Limb (tissue), 2 donors: ENCODE measurements at regions not wholly inside any gene's neighbourhood (a gene's known extent, or its start where the extent isn't known, plus 50 kb on each side); places are given as distances from the start of the nearest gene placed in this dataset.
"Not testable (repeated sequence)": the region's sequence is repeated elsewhere in the genome, so short reads cannot be mapped to it uniquely, and the experiment has no call there.

Experiments used
- DNase-seq, 2 donors: peaks; one replicate each; pipeline ENCODE4 v3.0.0-alpha.2; 2016; ENCODE audit errors: extremely low spot score in 2 of 2

DNA sequence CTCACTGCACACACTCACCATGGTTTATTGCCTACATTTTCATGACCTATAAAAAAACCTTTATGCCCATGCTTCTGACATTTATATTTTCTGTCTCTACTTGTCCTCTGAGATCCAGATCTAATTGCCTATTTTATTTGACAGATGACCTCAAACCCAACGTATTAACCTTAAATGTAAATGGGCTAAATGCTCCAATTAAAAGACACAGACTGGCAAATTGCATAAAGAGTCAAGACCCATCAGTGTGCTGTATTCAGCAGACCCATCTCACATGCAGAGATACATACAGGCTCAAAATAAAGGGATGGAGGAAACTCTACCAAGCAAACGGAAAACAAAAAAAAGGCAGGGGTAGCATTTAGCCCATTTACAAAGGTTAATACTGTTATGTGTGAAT, 117.4 kb upstream of the ADAMTS3 start:
- DNase-seq: not testable (repeated sequence)

DNA sequence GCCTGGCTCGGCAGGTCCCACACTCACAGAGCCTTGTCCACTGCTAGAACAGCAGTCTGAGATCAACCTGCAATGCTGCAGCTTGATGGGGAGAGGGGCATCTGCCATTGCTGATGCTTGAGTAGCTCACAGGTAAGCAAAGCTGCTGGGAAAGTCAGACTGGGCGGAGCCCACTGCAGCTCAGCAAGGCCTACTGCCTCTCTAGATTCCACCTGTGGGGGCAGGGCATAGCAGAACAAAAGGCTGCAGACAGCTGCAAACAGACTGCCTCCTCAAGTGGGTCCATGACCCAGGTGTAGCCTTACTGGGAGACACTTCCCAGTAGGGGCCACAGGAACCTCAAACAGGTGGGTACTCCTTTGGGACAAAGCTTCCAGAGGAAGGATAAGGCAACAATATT, 110.6 kb upstream of the ADAMTS3 start:
- no peak for DNase-seq

DNA sequence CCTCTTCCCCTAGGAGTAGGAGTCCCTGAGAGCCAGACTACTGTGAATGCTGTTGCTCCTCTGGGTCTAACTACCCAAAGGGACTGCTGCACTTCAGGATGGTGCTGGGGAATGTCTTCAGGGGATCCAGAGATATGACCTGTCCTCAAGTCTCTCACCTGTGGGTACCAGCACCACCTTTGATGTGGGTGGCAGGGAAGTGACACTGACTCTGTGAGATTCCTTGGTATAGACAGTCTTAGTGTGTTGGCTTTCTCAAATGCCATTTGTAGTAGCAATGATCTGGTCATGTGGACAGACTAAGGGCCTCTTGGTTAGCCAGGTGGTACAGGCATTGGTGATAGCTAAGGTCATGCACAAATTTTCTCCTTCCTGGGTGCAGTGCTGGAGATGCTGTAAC, 108.9 kb upstream of the ADAMTS3 start:
- no peak for DNase-seq

DNA sequence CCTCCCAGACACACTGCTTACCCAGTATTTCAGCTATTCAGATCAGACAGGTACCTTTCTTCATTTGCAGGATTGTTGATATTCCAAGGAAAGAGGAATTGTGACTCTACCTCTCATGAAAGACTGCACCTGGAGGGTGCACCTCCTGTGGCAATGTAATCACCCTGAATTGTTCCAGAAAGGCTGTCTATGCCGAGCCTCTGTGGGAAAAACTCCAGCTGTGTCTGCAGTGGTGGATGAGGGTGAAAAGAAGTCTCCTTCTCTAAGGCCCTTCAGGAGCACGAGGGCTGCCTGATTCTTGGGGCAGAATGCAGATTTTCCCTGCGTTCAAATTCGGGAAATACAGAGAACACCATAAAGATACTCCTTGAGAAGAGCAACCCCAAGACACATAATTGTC, 108.2 kb upstream of the ADAMTS3 start:
- DNase-seq: no peak

DNA sequence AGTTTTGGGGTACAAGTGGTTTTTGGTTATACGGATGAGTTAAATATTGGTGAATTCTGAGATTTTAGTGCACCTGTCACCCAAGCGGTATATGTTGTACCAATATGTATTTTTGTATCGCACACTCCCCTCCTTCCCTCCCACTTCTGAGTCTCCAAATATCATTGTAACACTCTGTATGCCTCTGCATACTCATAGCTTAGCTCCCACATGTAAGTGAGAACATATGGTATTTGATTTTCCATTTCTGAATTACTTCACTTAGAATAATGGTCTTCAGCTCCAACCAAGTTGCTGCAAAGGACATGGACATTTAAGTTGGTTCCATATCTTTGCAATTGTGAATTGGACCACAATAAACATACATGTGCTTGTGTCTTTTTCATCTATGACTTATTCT, 103.0 kb upstream of the ADAMTS3 start:
- DNase-seq: no peak

DNA sequence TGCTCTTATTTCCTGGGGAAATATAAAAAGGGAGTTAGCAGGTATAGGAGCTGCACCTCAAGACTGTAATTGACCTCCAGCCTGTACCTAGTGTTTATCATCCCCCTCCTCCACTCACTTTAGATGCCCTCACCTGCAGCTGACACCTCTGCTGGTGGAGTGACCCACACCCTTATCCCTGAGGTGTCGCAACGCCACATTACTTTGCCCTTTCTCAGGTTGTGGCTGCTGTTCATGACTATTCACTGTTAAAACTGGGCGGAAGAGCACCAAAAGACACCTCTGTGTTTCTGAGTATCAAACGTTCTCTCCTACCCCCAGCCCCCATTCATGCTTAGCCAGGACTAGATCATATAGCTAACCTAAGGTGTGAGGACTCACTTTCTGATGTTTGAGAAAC, 101.5 kb upstream of the ADAMTS3 start:
- DNase-seq: no peak

DNA sequence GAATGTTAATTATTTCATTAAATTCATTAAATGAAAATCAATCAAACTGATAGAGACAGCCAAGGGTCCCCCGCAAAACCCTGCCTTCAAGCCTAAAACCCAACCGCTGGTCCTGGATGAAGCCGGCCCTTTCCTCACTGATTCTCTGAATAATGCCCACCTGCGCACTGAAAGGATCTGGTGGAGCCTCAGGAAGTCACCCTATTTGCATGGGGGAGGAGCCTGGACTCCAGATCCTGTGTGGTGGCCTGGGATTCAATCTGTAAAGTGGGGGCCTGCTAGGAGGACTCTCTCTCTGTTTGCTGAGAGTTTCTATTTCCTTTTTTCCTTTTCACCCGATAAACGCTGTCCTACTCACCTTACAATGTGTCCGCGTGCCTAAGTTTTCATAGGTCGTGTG, 97.9 kb upstream of the ADAMTS3 start:
- DNase-seq: no peak

DNA sequence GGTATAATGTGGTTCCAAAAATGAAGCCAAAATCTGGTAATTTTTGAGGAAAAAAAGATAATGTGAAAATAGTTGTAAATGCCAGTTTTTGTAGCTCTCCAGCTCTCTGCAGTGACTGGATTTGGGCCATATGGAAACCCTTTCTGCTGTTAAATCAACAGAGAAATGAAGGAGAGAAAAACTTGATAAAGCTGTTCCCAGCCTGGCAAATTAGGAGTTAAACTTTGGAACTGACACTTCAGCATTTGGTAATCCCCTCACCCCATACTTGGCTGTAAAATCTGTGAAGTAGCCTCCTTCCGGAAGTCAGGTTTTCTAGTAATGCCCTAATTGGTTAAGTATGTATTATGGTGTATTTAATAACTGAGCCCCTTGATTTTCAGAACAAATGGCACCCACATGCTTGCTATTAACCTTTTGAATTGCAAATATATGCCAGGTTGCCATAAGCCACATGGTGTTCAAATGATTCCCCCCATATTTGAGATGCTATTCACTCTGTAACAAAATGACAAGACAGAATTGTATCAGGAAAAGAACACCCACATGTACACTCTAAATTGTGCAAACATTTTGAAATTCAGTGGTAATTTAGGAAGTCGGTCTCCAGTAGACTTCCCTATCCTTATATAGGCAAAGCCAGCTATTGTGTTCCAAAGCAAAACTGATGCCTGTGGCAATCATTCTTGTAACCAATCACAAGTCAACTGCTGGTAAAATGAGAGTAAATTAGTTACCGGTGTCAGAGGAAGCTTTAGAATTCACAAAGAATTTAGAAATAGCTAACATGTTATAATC, 96.3 kb upstream of the ADAMTS3 start:
- DNase-seq: no peak

DNA sequence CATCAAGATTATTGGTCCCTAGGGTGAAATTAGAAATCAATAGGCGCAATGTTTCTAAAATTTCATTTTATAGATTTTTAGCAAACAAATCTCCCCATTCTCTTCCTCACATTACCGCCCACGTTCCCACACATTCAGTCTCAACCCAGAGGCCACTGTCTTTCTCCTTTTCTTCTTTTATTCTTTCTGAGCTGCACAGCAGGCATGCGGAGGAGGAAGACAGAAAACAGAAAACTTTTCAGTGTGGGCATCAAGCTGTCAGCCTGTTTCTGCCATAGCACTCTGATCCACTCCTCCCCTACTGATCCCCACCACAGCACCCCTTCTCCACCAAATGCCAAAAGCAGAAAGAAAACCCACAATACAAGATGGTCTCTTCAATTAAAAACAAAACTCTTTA, 94.8 kb upstream of the ADAMTS3 start:
- no peak for DNase-seq

DNA sequence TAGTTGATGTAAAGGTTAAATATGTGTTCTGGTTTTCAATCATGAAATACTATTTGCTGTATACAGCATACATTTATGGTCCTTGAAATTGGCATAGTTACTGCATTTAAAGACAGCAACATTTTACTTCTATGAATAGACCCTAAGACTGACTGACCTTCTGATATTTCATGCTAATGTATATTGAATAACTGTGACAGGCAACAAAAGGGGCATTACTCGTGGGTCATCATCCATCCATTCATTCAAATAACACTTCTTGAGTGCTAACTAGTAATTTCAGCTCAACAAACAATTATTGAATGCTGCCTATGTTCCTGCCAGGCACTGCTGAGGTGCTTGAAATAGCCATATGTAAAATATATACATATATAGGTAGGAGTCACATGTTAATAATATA, 92.8 kb upstream of the ADAMTS3 start:
- DNase-seq: no peak

DNA sequence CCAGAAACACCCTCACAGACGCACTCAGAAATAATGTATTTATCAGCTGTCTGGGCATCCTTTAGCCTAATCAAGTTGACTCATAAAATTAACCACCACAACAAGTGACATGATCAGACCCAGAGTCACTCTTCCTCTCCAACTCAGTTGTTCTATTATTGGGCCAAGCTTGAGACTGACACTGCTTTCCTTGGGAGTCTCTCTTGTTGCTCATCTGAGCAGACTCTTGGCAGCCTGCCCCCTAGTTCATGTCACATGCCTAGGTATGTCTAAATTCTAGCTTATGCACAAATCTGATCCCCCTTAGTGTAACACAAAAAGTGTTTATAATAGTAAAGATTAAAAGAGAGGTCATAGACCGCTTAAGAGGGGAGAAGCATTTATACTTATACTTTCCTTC, 72.6 kb upstream of the ADAMTS3 start:
- no peak for DNase-seq

DNA sequence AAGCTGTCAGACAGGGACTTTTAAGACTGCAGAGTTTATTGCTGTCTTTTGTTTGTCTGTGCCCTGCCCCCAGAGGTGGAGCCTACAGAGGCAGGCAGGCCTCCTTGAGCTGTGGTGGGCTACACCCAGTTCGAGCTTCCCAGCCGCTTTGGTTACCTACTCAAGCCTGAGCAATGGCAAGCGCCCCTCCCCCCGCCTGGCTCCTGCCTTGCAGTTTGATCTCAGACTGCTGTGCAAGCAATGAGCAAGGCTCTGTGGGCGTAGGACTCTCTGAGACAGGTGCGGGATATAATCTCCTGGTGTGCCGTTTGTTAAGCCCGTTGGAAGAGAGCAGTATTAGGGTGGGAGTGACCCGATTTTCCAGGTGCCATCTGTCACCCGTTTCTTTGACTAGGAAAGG, 67.8 kb upstream of the ADAMTS3 start:
- not testable (repeated sequence) for DNase-seq

DNA sequence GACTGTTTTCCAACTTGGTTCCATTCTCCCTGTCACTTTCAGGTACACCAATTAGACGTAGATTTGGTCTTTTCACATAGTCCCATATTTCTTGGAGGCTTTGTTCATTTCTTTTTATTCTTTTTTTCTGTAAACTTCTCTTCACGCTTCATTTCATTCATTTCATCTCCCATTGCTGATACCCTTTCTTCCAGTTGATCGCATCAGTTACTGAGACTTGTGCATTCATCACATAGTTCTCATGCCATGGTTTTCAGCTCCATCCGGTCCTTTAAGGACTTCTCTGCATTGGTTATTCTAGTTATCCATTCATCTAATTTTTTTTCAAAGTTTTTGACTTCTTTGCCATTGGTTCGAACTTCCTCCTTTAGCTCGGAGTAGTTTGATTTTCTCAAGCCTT, 66.9 kb upstream of the ADAMTS3 start:
- DNase-seq: not testable (repeated sequence)

DNA sequence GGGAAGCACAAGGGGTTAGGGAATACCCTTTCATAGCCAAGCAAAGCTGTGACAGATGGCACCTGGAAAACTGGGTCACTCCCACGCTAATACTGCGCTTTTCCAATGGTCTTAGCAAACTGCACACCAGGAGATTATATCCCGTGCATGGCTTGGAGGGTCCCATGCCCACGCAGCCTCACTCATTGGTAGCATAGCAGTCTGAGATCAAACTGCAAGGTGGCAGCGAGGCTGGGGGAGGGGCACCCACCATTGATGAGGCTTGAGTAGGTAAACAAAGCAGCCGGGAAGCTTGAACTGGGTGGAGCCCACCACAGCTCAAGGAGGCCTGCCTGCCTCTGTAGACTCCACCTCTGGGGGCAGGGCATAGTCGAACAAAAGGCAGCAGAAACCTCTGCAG, 63.2 kb upstream of the ADAMTS3 start:
- not testable (repeated sequence) for DNase-seq

DNA sequence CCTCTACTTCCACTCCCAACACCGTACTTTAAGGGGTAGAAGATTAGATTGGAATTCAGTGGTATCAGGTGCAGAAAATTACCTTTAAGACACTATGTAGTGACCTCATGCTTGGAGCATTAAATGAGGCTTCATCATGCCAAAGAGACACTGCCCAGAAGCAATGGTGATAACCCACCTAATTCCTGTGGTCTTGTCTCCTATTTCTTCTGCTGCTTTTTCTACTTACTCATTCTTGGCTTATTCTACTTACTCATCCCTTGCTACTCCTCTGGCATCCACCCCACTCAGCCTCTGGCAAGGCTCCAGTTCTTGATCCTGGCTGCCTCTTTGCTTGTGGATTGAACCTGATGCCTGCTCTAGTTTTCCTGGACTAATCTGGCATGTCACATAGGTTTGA, 62.3 kb upstream of the ADAMTS3 start:
- DNase-seq: no peak

DNA sequence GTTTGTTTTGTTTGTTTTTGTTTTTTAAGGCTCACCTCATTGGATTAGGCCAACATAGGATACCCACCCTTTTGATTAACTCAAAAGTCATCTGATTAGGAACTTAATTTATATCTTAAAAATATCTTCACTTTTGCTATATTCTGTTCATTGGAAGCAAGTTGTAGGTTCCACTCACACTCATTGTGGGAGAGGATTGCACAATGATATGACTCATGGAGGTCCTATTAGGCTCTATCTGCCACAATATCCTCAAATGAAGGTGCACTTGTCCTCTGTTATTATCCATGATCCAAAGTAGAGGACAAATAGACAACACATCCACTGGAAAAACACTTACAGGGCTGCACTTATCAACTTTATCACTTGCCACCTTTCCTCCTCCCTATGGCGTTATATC, 60.5 kb upstream of the ADAMTS3 start:
- DNase-seq: no peak

DNA sequence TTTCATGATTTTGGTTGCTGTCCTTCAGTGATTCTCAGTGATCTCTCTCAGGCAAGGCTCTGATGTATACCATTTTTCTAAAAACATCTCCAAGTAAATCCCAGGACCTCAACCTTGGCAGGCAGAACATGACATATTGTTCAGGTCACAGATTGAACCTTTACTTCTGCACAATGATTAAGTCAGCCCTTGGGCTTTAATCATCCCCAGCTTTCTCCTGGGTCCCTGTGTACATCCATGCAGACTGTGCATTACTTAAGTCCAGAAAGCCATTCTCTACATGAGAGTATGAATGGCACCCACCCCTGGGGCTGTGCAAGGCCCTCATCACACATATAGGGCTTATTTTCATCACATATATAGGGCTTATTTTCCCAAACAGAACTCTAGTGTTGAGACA, 58.7 kb upstream of the ADAMTS3 start:
- DNase-seq: no peak
